ENCODE measurements at regions not wholly inside any gene's neighbourhood (a gene's known extent, or its start where the extent isn't known, plus 50 kb on each side); places are given as distances from the start of the nearest gene placed in this dataset.

DNA sequence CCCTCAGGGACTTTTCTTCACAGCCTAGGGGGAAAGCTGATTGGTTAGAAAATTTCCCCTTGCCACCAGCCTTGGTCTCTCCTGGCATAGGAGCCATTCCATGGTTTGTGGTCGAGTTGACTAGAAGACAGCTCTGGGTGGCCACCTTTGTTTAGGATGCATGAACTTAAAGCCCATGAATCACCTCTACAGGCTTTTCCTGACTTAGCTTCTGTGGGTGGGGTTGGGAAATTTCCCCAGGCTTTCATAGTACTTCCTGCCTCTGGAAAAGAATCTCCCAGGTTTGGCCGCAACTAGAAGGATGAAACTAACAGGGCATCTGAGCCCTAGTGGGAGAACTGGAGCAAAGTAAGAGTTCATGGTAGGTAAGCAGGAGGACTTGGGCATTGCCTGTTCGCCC, 72.6 kb downstream of the SNRPE start:
- Histone ChIP-seq H3K9me3 (ENCODE audit: control insufficient read depth, insufficient read depth, low read length) (no peaks in the 10 kb centered on the region), H3K27me3 (ENCODE audit: control insufficient read depth, insufficient read depth, low read length) (peaks cover 4% of the 10 kb centered on the region), H3K27ac (ENCODE audit: low read depth, low read length) (no peak overlapping the region), H3K4me3 (ENCODE audit: low read depth, low read length) (no peak overlapping the region)
- ChIA-PET CTCF (no interaction called here), POLR2A (interaction anchor here (0.7 kb wide), 1 partner anchor 94 kb away, joined by 3 read pairs; no protein-coding TSS in a partner anchor)
- DNase-seq (ENCODE audit: low read depth, low spot score), result no peak
- TF ChIP-seq, protein P1, sequence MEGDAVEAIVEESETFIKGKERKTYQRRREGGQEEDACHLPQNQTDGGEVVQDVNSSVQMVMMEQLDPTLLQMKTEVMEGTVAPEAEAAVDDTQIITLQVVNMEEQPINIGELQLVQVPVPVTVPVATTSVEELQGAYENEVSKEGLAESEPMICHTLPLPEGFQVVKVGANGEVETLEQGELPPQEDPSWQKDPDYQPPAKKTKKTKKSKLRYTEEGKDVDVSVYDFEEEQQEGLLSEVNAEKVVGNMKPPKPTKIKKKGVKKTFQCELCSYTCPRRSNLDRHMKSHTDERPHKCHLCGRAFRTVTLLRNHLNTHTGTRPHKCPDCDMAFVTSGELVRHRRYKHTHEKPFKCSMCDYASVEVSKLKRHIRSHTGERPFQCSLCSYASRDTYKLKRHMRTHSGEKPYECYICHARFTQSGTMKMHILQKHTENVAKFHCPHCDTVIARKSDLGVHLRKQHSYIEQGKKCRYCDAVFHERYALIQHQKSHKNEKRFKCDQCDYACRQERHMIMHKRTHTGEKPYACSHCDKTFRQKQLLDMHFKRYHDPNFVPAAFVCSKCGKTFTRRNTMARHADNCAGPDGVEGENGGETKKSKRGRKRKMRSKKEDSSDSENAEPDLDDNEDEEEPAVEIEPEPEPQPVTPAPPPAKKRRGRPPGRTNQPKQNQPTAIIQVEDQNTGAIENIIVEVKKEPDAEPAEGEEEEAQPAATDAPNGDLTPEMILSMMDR (IDR thresholded peaks at IDR 0.05; ENCODE audit: low read depth, low read length), result no peak

DNA sequence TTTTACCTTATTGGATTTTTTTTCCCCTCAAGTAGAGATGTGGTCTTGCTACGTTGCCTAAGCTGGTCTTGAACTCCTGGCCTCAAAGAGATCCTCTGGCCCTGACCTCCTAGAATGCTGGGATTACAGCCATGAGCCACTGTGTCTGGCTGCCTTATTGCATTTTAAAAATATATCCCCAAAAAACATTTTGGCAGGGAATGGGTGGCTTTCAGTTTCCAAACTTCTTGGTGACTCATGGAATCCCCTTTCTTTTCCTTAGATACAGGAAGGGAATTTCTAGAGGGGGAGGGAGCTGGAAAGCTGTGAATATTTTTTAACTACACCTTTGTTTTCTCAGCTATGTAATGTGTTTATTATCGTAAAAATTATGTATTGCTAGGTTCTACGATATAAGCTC, 73.3 kb downstream of the SNRPE start:
- DNase-seq (ENCODE audit: low read depth, low spot score), result no peak
- POLR2A ChIA-PET, result interaction anchor here (0.7 kb wide), 1 partner anchor 94 kb away, joined by 3 read pairs; no protein-coding TSS in a partner anchor
- TF ChIP-seq, protein P1 (IDR thresholded peaks at IDR 0.05; ENCODE audit: low read depth, low read length), result no peak
- H3K9me3 ChIP-seq (ENCODE audit: control insufficient read depth, insufficient read depth, low read length), result no peaks in the 10 kb centered on the region
- CTCF ChIA-PET, result interaction anchor here (0.7 kb wide), 1 partner anchor 194 kb away, joined by 3 read pairs; no protein-coding TSS in a partner anchor
- no peak overlapping the region for H3K27ac ChIP-seq (ENCODE audit: low read depth, low read length)
- peaks cover 4% of the 10 kb centered on the region for H3K27me3 ChIP-seq (ENCODE audit: control insufficient read depth, insufficient read depth, low read length)
- H3K4me3 ChIP-seq (ENCODE audit: low read depth, low read length), result no peak overlapping the region

DNA sequence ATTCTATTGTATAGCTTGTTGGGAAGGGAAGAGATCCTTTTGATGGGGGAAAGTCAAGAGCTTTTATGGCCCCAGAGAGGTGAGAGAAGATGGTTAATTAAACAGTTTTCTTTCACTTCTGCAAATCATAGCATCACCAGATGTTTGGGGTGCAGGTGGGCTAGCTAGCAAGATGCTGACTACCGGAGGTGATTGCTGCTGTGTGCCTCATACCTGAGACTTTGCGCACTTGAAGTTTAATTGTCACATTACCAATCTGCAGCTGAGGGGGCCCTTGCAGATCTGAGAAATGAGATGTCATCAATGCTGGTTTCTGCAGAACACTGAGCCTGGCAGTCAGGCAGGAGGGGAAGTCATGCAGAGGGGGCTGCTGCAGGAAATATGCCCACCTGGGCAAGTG, 73.9 kb downstream of the SNRPE start:
- H3K27ac ChIP-seq (ENCODE audit: low read depth, low read length), result no peak overlapping the region
- no peak for DNase-seq (ENCODE audit: low read depth, low spot score)
- H3K4me3 ChIP-seq (ENCODE audit: low read depth, low read length), result no peak overlapping the region
- peaks cover 8% of the 10 kb centered on the region for H3K27me3 ChIP-seq (ENCODE audit: control insufficient read depth, insufficient read depth, low read length)
- CTCF ChIA-PET, result interaction anchor here (0.7 kb wide), 1 partner anchor 194 kb away, joined by 3 read pairs; no protein-coding TSS in a partner anchor
- POLR2A ChIA-PET, result no interaction called here
- TF ChIP-seq, protein P1 (IDR thresholded peaks at IDR 0.05; ENCODE audit: low read depth, low read length), result no peak
- H3K9me3 ChIP-seq (ENCODE audit: control insufficient read depth, insufficient read depth, low read length), result no peaks in the 10 kb centered on the region

DNA sequence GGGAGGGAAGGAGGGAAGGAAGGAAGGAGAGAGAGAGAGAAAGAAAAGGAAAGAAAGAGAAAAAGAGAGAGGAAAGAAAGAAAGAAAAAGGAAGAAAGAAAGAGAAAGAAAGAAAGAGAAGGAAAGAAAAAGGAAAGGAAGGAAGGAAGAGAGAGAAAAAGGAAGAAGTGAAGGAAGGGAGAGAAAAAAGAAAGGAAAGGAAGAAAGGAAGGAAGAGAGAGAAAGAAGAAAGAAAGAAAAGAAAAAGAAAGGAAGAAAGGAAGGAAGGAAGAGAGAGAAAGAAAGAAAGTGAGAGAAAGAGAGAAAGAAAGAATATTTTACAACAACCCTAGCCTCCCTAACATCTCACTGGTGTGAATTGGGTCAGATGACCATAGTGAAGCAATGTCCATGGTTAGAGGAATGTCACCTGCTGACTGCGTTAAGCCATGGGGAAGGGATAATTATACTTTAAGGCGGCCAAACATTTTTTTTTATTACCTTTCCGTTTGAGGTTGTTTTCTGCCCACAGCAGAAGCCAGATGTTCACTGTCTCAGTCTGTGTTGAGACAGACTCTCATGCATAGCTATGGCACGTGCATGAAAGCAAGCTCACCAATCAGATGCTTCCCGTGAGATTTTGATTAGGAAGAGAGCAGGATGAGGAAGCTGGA, 76.4 kb downstream of the SNRPE start:
- DNase-seq (ENCODE audit: low read depth, low spot score), result no peak
- Histone ChIP-seq H3K4me3 (ENCODE audit: low read depth, low read length) (no peak overlapping the region), H3K27ac (ENCODE audit: low read depth, low read length) (no peak overlapping the region), H3K27me3 (ENCODE audit: control insufficient read depth, insufficient read depth, low read length) (peaks cover 8% of the 10 kb centered on the region), H3K9me3 (ENCODE audit: control insufficient read depth, insufficient read depth, low read length) (no peaks in the 10 kb centered on the region)
- TF ChIP-seq, protein P1 (IDR thresholded peaks at IDR 0.05; ENCODE audit: low read depth, low read length), result no peak
- CTCF ChIA-PET, result no interaction called here
- POLR2A ChIA-PET, result interaction anchor here (0.5 kb wide), 1 partner anchor 178 kb away, joined by 3 read pairs; no protein-coding TSS in a partner anchor

DNA sequence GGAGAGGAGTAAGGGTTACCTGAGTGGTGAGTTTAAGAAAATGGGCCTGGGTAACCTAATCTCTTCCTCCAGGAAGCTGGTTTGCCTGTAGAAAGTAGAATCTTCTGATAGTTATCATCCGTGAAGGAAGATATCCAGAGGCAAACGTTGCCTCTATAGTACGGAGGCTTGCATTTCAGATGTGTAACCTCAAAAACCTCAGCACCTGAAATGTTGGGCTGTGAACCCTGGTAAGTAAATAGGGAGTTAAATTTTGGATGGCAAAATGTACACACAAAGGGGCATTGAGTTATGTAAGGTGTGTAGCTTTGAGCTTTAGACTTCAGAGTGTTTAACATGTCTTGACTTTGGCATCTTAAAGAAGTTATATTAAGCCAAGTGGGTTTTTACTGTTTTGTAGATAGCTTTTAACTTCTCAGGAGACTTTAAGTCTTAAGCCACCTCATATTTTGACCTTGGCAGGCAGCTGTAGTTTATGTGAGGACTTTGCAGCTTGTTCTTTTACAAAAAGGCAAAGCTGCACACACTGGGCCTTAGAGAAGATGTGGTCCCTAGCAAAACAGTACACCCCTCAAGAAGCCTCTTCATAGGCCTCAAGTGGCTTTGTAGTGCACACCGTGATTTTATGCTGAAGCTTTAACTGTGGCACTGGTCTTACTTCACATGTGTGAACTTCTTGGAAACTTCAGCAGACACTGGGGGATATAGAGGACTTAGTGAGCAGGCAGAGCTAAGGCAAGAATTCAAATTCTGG, 83.4 kb downstream of the SNRPE start:
- POLR2A ChIA-PET, result no interaction called here
- no peak for DNase-seq (ENCODE audit: low read depth, low spot score)

More for the DNA sequence above, 83.4 kb downstream of the SNRPE start:
- no peaks in the 10 kb centered on the region for H3K9me3 ChIP-seq (ENCODE audit: control insufficient read depth, insufficient read depth, low read length)
- H3K27ac ChIP-seq (ENCODE audit: low read depth, low read length), result no peak overlapping the region
- TF ChIP-seq, protein P1 (IDR thresholded peaks at IDR 0.05; ENCODE audit: low read depth, low read length), result no peak
- H3K4me3 ChIP-seq (ENCODE audit: low read depth, low read length), result no peak overlapping the region
- CTCF ChIA-PET, result interaction anchor here (0.6 kb wide), 1 partner anchor 184 kb away, joined by 3 read pairs; no protein-coding TSS in a partner anchor
- peaks cover 4% of the 10 kb centered on the region for H3K27me3 ChIP-seq (ENCODE audit: control insufficient read depth, insufficient read depth, low read length)

All from AG04450 (cell line).